ENCODE measurements at regions not wholly inside any gene's neighbourhood (a gene's known extent, or its start where the extent isn't known, plus 50 kb on each side); places are given as distances from the start of the nearest gene placed in this dataset.

DNA sequence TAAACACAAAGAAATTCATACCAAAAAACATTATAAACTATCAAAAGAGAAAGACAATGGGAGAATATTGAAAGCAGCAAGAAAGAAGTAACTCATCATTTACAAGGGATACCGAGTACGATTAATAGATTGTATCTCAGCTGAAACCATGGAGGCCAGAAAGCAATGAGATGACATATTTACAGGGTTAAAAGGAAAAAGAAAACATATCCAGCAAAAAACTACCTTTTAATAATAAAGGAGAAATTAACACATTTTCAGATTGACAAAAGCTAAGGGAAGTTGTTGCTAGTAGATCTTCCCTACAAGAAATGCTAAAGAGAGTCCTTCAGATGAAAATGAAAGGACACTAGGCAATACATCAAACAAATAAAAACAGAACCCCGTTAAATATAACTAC is 364.8 kb upstream of the TNC start:
- peaks cover 7% of the 10 kb centered on the region; the same call in 1 of the 3 replicates for H3K4me1 ChIP-seq
- TF ChIP-seq ZSCAN20 (CRISPR knock-in tag; IDR thresholded peaks at IDR 0.05) (no peak), PHF8 (IDR thresholded peaks at IDR 0.05; ENCODE audit: borderline replicate concordance, low read depth) (no peak), POLR2AphosphoS2 (conservative IDR thresholded peaks at IDR 0.05; ENCODE audit: low read length) (no peak), EHMT2 (IDR thresholded peaks at IDR 0.05; ENCODE audit: low read depth) (no peak), NR3C1 (IDR thresholded peaks at IDR 0.05) (no peak), MAFK (IDR thresholded peaks at IDR 0.05; ENCODE audit: partially characterized antibody) (no peak), RNF2 (IDR thresholded peaks at IDR 0.05; ENCODE audit: borderline replicate concordance, low read depth) (no peak), HEYL (CRISPR knock-in tag; IDR thresholded peaks at IDR 0.05) (no peak), NPAS2 (CRISPR knock-in tag; IDR thresholded peaks at IDR 0.05; ENCODE audit: borderline replicate concordance) (no peak), ZFP36 (IDR thresholded peaks at IDR 0.05; ENCODE audit: borderline replicate concordance, partially characterized antibody) (no peak)
- TF ChIP-seq, protein P1, sequence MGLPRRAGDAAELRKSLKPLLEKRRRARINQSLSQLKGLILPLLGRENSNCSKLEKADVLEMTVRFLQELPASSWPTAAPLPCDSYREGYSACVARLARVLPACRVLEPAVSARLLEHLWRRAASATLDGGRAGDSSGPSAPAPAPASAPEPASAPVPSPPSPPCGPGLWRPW (IDR thresholded peaks at IDR 0.05) = no peak
- TF ChIP-seq, protein P2, sequence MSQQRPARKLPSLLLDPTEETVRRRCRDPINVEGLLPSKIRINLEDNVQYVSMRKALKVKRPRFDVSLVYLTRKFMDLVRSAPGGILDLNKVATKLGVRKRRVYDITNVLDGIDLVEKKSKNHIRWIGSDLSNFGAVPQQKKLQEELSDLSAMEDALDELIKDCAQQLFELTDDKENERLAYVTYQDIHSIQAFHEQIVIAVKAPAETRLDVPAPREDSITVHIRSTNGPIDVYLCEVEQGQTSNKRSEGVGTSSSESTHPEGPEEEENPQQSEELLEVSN (IDR thresholded peaks at IDR 0.05; ENCODE audit: borderline replicate concordance, low read depth) = no peak
- TF ChIP-seq, protein P3, sequence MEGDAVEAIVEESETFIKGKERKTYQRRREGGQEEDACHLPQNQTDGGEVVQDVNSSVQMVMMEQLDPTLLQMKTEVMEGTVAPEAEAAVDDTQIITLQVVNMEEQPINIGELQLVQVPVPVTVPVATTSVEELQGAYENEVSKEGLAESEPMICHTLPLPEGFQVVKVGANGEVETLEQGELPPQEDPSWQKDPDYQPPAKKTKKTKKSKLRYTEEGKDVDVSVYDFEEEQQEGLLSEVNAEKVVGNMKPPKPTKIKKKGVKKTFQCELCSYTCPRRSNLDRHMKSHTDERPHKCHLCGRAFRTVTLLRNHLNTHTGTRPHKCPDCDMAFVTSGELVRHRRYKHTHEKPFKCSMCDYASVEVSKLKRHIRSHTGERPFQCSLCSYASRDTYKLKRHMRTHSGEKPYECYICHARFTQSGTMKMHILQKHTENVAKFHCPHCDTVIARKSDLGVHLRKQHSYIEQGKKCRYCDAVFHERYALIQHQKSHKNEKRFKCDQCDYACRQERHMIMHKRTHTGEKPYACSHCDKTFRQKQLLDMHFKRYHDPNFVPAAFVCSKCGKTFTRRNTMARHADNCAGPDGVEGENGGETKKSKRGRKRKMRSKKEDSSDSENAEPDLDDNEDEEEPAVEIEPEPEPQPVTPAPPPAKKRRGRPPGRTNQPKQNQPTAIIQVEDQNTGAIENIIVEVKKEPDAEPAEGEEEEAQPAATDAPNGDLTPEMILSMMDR (IDR thresholded peaks at IDR 0.05) = no peak
- TF ChIP-seq, protein P4, sequence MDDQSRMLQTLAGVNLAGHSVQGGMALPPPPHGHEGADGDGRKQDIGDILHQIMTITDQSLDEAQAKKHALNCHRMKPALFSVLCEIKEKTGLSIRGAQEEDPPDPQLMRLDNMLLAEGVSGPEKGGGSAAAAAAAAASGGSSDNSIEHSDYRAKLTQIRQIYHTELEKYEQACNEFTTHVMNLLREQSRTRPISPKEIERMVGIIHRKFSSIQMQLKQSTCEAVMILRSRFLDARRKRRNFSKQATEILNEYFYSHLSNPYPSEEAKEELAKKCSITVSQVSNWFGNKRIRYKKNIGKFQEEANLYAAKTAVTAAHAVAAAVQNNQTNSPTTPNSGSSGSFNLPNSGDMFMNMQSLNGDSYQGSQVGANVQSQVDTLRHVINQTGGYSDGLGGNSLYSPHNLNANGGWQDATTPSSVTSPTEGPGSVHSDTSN (IDR thresholded peaks at IDR 0.05) = no peak
- no peak for FAIRE-seq
- DNase-seq (ENCODE audit: low read depth in 1 of 2, low spot score in 1 of 2) = no peak
- no peak overlapping the region for H3K4me2 ChIP-seq
- ATAC-seq = no peak
- no peak overlapping the region for H3K27ac ChIP-seq
- CTCF ChIA-PET = interaction anchor here (0.8 kb wide), 1 partner anchor 56 kb away, joined by 3 read pairs; no protein-coding TSS in a partner anchor
- no peak overlapping the region for H3K4me3 ChIP-seq
- 83% methylated on average over 3 of the region's 3 CpGs for WGBS (ENCODE audit: missing lambda C conversion rate)
- no peaks in the 10 kb centered on the region for H3K9me3 ChIP-seq
- POLR2A ChIA-PET = no interaction called here

DNA sequence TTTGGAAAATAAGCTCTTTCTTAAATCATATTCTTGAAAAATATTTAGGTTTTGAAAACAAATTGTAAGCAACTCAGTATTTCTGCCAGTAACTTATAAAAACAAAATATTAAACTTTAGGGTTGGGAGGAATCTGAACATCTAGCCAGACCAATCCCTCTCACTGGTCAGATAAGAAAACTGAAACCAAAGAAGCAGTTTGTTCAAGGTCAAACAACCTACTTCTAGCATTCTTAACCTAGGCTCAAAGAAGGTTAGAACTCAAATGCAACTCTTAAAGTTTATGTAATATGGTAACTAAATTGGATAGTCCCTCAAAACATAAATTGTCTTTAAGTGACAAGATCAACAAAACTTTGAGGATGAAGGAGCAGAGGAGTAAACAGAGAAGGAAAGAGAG is 374.9 kb upstream of the TNC start:
- DNase-seq (ENCODE audit: low read depth in 1 of 2, low spot score in 1 of 2) (no peak), ATAC-seq (no peak), FAIRE-seq (no peak)
- no peak overlapping the region for H3K4me3 ChIP-seq
- peaks cover 17% of the 10 kb centered on the region for H3K4me1 ChIP-seq
- CTCF ChIA-PET = interaction anchor here (1.4 kb wide), 1 partner anchor 31 kb away, joined by 3 read pairs; no protein-coding TSS in a partner anchor
- H3K27ac ChIP-seq = no peak overlapping the region
- no peaks in the 10 kb centered on the region for H3K9me3 ChIP-seq
- H3K4me2 ChIP-seq = no peak overlapping the region
- no peak for TF ChIP-seq JUN (IDR thresholded peaks at IDR 0.05)
- TF ChIP-seq NPAS2 (CRISPR knock-in tag; IDR thresholded peaks at IDR 0.05; ENCODE audit: borderline replicate concordance) = no peak
- TF ChIP-seq CBX2 (IDR thresholded peaks at IDR 0.05; ENCODE audit: borderline replicate concordance, low read depth) = no peak
- no peak for TF ChIP-seq HOXB5 (CRISPR knock-in tag; IDR thresholded peaks at IDR 0.05)
- TF ChIP-seq CBX8 (IDR thresholded peaks at IDR 0.05) = no peak
- POLR2A ChIA-PET = no interaction called here

DNA sequence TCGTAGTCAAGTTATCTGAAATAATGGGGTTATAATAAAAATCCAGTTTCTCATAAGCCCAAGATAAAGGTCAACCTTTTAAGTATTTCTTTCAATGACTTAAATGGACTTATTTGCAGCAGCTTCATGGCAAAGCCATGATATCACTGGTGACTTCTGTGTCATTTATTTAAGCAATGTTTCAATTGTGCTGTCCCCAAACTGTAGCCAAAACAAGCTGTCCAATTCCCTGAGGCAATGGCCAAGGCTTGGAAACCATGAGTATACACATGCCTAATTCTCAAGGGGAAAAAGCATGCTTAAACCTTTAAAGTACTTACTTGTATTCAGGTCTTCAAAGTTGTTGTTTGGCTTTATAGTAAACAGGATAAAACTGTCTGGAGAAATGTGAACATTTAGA is 376.4 kb upstream of the TNC start:
- FAIRE-seq (no peak), DNase-seq (ENCODE audit: low read depth in 1 of 2, low spot score in 1 of 2) (no peak), ATAC-seq (no peak; a peak in 1 of 6 replicates)
- TF ChIP-seq, protein P5, sequence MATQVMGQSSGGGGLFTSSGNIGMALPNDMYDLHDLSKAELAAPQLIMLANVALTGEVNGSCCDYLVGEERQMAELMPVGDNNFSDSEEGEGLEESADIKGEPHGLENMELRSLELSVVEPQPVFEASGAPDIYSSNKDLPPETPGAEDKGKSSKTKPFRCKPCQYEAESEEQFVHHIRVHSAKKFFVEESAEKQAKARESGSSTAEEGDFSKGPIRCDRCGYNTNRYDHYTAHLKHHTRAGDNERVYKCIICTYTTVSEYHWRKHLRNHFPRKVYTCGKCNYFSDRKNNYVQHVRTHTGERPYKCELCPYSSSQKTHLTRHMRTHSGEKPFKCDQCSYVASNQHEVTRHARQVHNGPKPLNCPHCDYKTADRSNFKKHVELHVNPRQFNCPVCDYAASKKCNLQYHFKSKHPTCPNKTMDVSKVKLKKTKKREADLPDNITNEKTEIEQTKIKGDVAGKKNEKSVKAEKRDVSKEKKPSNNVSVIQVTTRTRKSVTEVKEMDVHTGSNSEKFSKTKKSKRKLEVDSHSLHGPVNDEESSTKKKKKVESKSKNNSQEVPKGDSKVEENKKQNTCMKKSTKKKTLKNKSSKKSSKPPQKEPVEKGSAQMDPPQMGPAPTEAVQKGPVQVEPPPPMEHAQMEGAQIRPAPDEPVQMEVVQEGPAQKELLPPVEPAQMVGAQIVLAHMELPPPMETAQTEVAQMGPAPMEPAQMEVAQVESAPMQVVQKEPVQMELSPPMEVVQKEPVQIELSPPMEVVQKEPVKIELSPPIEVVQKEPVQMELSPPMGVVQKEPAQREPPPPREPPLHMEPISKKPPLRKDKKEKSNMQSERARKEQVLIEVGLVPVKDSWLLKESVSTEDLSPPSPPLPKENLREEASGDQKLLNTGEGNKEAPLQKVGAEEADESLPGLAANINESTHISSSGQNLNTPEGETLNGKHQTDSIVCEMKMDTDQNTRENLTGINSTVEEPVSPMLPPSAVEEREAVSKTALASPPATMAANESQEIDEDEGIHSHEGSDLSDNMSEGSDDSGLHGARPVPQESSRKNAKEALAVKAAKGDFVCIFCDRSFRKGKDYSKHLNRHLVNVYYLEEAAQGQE (IDR thresholded peaks at IDR 0.05) = no peak
- no peak for TF ChIP-seq MAFK (IDR thresholded peaks at IDR 0.05; ENCODE audit: partially characterized antibody)
- TF ChIP-seq MYC (IDR thresholded peaks at IDR 0.05; ENCODE audit: borderline replicate concordance, low read length) = no peak
- TF ChIP-seq RAD21 (conservative IDR thresholded peaks at IDR 0.05 in 1 of 2, IDR thresholded peaks at IDR 0.05 in 1 of 2) = no peak
- TF ChIP-seq, protein P6, sequence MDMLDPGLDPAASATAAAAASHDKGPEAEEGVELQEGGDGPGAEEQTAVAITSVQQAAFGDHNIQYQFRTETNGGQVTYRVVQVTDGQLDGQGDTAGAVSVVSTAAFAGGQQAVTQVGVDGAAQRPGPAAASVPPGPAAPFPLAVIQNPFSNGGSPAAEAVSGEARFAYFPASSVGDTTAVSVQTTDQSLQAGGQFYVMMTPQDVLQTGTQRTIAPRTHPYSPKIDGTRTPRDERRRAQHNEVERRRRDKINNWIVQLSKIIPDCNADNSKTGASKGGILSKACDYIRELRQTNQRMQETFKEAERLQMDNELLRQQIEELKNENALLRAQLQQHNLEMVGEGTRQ (IDR thresholded peaks at IDR 0.05) = no peak
- TF ChIP-seq, protein P2 (IDR thresholded peaks at IDR 0.05; ENCODE audit: borderline replicate concordance, low read depth) = no peak
- no peak for TF ChIP-seq HOXB5 (CRISPR knock-in tag; IDR thresholded peaks at IDR 0.05)
- TF ChIP-seq RARB (CRISPR knock-in tag; IDR thresholded peaks at IDR 0.05) = no peak
- TF ChIP-seq NFE2L2 (conservative IDR thresholded peaks at IDR 0.05; ENCODE audit: low read length) = no peak
- POLR2A ChIA-PET = no interaction called here
- Histone ChIP-seq H3K9me3 (no peaks in the 10 kb centered on the region), H3K4me1 (peaks cover 24% of the 10 kb centered on the region), H3K4me2 (peak overlapping the region; percentile 53; the same call in 2 of the 3 replicates), H3K4me3 (no peak overlapping the region), H3K27ac (no peak overlapping the region)
- WGBS (ENCODE audit: missing lambda C conversion rate) = 72% methylated on average over 1 of the region's 1 CpG
- CTCF ChIA-PET = no interaction called here
